NCI-H748 (cell line): ENCODE measurements at regions not wholly inside any gene's neighbourhood (a gene's known extent, or its start where the extent isn't known, plus 50 kb on each side); places are given as distances from the start of the nearest gene placed in this dataset.
"Not testable (repeated sequence)": the region's sequence is repeated elsewhere in the genome, so short reads cannot be mapped to it uniquely, and the experiment has no call there.

Experiments used
- DNase-seq: peaks from one replicate; lab custom pipeline; 2025; ENCODE audit not compliant: unreplicated experiment; lab: John Stamatoyannopoulos, UW

DNA sequence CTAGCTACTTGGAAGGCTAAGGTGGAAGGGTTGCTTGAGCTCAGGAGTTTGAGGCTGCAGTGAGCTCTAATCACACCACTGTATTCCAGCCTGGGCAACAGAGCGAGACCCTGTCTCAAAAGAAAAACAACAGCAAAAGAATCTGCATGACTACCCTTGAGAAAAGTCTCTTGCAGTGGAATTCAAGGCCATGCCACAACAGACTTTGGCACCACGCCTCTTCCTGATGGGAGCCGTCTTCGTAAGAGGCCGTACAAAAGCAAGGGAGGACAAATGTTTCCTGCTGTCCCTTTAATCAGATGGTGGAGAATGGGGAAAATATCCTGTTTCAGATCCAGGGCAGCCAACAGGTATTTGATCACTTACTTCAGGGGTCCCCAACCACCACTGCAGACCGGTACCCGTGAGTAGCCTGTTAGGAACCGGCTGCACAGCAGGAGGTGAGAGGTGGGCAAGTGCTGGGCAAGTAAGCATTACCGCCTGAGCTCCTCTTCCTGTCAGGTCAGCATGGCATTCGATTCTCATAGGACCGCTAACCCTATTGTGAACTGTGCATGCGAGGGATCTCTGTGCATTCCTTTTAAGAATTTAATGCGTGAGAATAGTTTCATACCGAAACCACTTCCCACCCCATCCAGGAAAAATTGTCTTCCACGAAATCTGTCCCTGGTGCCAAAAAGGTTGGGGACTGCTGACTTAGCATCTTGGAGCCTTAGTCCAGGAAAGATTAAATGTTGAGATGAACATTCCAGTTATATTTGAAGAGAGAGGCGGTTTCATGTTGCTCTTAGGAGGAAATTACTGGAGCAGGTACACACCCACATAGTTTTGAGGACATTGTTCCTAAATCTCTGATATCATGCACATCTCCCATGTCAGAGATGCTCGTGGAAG lies 94.4 kb upstream of the XPO1 start:
- DNase-seq: no peak

DNA sequence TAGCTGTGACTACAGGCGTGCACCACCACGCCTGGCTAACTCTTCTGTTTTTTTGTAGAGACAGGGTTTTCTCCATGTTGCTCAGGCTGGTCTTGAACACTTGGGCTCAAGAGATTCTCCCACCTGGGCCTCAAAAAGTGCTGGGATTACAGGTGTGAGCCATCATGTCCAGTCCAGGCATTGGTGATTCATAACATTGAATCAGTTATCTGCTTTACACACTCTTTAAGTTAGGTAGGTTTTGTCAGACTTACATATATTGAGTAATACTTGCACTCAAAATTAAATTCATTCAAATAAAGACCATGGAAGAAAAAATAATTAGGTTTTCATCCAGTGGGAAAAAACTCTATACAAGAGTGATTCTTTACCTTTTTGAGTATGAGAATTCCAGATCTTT lies 93.2 kb upstream of the XPO1 start:
- no peak for DNase-seq

DNA sequence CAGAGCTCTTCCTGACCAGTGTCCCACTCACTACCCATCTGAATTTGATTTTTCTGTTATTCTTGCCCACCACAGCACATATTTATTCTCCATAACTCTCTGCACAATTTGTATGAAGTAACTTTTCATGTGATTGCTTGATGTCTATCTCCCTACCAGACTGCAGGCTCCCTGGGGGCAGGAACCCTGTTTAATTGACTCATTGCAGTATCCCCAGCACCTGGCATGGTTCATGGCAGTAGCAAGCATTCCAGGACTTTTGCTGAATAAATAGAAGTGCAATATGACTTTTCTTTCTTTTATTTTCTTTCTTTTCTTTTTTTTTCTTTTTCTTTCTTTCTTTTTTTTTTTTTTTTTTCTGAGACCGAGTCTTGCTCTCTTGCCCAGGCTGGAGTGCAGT lies 88.7 kb upstream of the XPO1 start:
- DNase-seq: no peak

DNA sequence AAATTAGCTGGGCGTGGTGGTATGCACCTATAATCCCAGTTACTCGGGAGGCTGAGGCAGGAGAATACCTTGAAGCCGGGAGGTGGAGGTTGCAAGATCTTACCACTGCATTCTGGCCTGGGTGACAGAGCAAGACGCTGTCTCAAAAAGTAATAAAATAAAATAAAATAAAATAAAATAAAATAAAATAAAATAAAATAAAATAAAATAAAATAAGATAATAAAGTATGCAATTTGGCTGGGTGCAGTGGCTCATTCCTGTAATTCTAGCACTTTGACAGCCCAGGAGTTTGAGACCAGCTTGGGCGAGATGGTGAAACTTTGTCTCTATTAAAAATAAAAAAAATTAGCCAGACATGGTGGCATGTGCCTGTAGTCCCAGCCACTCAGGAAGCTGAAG lies 85.6 kb upstream of the XPO1 start:
- no peak for DNase-seq

DNA sequence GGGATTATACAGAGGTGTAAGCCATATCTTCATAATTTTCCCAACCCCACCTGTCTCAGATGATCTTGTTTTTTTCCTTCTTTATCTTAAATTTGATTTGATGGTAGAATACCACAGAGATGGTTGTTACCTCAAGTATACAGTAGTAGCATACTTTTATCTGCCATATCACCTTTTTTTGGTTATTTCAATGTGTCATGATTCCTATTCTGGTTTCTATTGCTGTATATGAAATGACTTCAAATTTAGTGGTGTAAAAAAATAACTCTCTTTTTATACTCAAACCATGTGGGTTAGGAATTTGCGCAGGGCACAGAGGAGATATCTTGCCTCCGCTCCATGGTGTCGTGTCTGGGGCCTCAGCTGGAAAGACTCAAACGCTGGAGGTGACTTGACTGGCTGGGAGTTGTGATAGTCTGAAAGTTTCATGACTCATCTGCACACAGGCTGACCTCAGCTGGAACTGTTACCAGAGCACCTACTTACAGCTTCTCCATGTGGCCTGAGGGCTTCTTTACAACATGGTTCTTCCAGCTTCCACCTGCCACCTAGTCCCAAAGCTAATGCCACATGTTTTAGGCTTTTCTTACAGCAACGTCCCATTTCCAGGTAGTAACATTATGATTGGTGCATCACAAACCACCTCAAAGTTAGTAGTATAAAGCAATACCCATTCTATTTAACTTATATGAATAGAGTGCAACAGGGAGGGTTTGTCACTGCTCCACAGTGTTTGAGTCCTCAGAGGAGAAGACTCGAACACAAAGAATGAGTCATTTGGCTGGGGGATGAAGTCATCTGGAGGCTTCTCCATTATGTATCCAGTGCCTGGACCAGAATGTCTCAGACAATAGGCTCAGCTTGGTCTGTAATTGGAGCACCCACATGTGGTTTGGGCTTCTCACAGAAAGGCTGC lies 82.3 kb upstream of the XPO1 start:
- DNase-seq: no peak

DNA sequence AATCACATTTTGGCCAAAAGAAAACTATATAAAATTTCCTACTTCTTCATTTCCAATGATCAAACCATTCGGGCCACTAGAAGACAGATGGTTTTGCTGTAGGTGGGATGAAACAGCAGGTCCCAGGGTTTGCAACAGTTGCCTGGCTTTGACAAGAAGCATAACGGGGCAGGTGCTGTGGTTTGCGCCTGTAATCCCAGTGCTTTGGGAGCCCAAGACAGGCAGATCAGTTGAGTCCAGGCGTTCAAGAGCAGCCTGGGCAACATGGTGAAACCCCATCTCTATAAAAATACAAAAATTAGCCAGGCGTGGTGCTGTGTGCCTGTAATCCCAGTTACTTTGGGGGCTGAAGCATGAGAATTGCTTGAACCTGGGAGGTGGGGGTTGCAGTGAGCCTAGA lies 81.4 kb upstream of the XPO1 start:
- DNase-seq: no peak

DNA sequence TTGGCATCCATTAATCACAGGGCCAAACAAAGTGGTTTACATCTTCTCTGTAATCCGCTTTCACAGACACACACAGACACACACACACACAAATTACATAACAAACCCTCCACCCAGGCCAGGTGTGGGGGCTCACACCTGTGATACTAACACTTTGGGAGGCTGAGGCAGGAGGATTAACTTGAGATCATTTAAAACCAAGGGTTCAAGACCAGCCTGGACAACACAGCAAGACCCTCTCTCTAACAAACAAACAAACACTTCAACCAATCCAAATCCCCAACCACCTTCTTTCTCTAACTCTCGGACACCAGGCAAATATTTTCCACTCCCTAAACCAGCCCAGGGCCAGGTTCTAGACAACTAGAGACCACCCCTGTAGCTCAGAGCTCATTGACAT lies 79.5 kb upstream of the XPO1 start:
- no peak for DNase-seq

DNA sequence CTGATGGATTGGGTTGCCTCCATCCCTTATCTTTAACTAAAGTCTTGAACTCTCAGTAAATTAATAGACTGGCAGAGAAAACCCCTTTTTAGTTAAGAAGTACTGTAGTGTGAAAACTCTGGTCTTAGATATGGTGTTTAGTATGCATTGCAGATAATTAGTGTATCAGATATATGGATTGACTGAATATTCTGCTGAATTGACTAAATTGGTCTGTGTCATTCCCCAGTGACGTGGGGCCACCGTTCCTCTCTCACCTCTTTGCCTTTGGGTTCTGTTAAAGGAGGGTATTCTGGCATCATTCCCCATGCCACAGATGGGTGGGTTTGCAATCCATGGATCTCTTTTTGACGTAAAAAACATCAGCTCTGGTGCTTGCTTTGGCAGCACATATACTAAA lies 67.1 kb upstream of the XPO1 start:
- no peak for DNase-seq

DNA sequence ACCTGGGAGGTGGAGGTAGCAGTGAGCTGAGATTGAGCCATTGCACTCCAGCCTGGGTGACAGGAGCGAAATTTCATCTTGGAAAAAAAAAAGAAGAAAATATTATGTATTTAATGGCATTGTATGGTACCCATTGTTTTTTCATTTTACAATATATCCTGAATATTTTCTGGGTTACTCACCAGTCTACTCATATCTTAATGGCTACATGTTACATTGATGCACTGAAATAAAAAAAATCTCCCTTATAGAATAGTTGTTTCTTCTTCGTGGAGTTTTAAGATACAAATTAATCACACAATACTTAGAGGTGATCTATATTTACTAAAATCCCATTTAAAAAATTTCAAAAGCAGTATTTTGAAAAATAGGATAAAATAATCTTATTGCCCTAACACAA lies 66.3 kb upstream of the XPO1 start:
- no peak for DNase-seq

DNA sequence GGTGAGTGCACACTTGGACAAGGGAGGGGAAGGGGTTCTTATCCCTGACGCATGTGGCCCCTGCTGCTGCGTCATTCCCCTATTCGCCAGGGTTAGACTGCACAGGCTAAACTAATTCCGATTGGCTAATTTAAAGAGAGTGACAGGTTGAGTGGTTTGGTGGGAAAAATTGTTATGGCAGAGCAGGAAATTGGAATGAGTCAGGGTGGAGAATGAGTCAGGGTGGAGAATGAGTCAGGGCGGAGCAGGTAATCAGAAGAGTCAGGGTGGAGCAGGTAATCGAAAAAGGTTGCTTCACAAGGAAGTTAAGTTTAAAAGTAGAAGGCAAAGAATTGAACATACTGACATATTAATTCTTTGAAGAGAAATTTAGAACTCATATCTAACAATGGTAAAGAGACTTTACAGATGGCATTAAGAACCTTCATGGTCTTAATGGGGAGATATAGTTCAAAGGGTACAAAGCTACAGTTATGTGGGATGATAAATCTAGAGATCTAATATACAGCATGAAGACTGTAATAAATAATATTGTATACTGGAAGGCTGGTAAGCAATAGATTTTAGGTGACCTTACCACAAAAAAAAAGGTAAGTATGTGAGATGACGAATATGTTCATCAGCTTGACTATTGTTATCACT lies 60.5 kb upstream of the XPO1 start:
- not testable (repeated sequence) for DNase-seq

DNA sequence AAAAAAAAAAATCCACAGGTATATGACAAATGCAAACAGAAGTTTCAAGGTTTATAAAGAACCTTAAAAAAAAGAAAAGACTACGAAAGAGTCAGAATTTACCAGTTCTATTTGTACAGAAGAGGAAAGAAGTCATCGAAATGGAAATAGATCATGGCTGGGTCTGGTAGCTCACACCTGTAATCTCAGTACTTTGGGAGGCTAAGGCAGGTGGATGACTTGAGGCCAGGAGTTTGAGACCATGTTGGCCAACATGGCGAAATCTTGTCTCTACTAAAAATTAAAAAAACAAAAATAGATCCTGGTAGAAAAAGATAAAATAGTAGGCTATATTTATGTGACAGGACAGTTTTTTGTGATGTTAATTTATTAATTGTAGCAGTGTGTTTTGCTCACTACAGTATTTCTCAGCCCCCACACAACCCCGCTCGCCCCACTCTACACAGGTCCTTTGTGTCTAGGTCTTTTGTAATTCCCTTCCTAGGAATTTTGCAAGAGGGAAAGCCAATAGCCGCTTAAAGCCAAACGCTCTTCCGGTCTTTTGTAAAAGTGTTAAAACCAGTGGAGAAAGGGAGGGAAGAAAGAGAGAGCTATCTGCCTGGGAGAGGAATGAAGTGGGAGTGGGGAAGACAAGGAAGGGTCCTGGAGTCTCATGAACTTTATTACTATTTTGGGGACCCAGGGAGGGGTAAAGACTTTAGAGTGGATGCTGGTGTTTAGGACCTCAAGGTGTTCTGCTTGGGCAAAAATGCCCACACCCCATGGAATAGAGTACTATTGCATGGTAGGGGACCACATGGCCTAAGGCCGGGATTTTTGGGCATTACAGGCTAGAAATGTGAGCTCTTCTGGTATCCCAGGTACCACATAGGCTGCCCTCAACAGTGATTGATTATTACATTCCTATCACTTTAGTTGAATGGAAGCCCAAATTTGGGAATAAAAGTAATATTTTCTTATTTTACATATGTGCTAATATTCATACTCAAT lies 59.4 kb upstream of the XPO1 start:
- no peak for DNase-seq

DNA sequence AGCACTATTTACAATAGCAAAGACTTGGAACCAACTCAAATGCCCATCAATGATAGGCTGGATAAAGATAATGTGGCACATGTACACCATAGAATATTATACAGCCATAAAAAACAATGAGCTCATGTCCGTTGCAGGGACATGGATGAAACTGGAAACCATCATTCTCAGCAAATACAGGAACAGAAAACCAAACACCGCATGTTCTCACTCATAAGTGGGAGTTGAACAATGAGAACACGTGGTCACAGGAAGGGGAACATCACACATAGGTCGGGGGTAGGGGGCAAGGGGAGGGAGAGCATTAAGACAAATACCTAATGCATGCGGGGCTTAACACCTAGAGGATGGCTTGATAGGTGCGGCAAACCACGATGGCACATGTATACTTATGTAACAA lies 56.0 kb upstream of the XPO1 start:
- DNase-seq: not testable (repeated sequence)

DNA sequence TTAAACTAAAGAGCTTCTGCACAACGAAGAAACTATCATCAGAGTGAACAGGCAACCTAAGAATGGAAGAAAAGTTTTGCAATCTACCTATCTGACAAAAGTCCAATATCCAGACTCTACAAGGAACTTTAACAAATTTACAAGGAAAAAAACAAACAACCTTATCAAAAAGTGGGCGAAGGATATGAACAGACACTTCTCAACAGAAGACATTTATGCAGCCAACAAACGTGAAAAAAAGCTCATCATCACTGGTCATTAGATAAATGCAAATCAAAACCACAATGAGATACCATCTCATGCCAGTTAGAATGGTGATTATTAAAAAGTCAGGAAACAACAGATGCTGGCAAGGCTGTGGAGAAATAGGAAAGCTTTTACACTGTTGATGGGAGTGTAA lies 55.5 kb upstream of the XPO1 start:
- not testable (repeated sequence) for DNase-seq

DNA sequence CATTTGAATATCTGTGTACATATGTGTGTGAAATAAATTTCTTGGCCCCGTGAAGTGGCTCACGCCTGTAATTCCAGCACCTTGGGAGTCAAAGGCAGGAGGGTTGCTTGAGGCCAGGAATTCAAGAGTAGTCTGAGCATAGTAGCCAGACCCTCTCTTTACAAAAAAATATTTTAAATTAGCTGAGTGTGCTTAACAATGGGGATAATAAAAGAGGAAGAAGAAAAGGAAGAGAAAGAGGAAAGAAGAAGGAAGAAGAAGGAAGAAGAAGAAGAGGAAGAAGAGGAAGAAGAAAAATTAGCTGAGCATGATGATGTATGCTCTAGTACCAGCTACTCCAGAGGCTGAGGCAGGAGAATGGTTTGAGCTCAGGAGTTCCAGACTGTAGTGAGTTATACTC lies 52.1 kb upstream of the XPO1 start:
- no peak for DNase-seq

DNA sequence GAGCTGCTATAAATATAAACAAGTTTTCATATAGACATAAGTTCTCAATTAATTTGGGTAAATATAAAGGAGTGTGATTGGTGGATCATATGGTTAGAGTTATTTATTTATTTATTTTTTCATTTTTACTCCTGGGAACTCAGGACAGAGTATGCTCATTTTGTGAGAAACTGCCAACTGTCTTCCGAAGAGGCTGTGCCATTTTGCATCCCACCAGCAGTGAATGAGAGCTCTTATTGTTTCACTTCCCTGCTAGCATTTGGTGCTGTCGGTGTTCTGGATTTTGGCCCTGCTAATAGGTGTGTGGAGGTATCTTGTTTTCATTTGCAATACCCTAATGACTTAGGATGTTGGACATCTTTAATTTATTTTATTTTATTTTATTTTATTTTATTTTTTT lies 50.4 kb upstream of the XPO1 start:
- DNase-seq: no peak
